TTC549 (cell line): ENCODE measurements at regions not wholly inside any gene's neighbourhood (a gene's known extent, or its start where the extent isn't known, plus 50 kb on each side); places are given as distances from the start of the nearest gene placed in this dataset.

Source experiments
- FAIRE-seq: peaks from 2 replicates; lab custom pipeline; 2012; peaks lifted over from hg19 to GRCh38; lab: Jason Lieb, UNC

DNA sequence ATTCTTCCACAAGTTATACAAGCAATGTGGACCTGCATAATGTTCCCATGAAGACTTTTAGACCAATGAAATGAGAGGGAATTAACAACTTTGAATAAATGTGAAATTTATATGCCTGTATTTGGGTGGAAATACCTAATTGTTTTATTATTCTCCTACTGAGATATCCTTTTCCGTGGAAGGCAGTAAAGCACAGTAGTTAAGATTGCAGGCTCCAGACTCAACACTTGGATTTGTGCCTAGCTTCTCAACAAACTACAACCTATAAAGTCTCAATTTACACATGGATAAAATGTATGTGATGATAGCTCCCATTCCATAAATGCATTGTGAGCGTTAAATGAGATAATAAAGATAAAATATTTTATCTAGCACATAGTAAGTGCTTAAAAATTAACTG lies 857.8 kb downstream of the CENPC start:
- FAIRE-seq = no peak

DNA sequence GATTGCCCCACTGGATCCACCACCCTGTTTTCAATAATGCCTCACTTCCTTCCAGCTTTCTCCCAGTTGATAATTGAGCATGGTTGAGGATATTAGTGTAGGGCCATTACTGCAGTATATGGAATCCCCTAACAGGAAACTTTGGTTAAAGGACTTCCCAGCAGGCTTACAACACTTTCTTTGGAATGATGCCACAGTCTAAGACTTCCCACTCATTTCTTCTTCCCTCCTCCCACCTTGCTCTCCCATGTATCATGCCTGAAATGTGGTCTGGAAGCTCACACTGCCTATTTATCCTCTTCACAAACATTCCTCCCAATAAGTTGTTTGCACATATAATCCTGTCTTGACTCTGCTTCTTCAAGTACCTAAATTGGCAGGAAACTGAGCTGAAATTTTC lies 863.3 kb downstream of the CENPC start:
- no peak for FAIRE-seq

- FAIRE-seq = no peak
These were observed 878.1 kb downstream of the CENPC start for GRCh38 chr4:66667249-66667648.

DNA sequence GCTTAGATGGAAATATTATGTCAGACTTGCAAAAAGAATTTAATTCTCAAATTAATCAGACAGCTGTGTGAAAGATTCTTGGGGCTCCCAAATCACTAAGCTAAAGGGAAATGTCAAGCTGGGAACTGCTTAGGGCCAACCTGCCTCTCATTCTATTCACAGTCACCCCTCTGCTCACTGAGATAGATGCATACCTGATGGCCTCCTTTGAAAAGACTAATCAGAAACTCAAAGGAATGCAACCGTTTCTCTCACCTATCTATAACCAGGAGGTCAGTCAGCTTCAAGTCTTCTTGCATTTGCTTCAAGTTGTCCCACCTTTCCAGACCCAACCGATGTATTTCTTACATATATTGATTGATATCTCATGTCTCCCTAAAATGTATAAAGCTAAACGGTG lies 882.7 kb downstream of the CENPC start:
- no peak for FAIRE-seq

DNA sequence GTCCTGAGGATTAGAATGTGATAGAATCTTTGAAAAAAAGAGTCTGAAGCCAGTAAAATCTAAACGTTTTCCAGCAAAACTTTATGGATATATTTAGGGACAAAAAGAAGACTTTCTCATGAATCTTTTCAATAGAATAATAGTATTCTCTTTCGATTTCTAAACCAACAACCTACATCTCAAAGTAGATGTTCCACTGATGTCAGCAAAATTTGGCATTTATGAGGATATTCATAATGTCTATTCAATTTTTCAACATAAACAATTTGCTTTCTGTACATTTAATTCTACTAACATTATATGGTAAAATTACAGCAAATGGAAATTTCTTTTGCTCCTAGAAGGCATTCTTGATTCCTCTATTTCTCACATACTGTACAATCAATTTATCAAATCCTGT lies 886.5 kb downstream of the CENPC start:
- FAIRE-seq = no peak

- FAIRE-seq = no peak
These were observed 889.8 kb downstream of the CENPC start for GRCh38 chr4:66655505-66655904.

- no peak for FAIRE-seq
These were observed 891.4 kb downstream of the CENPC start for GRCh38 chr4:66653937-66654336.

DNA sequence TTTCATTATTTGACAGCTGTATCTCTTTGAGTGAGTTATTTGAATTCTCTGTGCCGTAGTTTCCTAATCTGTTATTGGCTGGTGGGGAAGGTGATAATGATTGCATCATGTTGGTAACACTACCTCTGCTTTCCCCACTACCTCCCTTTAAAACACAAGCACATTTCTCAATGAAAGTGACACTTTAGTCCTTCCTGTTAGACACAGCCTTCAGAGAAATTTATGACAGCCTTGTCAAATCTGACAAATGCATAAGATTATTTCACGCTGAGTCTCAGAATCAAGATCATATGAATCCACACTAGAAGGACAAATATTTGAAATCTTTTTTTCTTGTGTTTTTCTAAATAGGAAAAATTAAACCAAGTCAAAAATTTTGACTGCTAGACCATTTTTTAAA lies 896.1 kb downstream of the CENPC start:
- no peak for FAIRE-seq

DNA sequence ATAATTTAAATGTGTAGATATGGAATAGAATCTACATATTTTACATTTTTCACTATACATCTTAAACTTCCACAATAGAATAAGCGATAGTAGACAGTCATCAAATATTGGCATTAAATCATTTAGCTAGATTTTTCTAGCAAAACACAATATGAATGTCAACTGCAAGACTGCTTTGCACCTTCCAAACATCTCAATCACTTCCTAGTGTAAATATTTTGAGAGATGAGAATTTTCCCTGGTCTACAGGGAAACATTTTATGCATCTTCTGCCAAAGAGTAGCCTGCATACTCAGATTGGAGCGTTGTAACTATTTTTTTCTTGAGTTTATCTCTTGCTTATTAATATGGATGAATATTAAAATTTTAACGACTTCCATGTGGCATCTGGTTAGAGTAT lies 897.4 kb downstream of the CENPC start:
- no peak for FAIRE-seq

GRCh38 chr4:66647476-66647875 lies 897.8 kb downstream of the CENPC start:
- FAIRE-seq = no peak

DNA sequence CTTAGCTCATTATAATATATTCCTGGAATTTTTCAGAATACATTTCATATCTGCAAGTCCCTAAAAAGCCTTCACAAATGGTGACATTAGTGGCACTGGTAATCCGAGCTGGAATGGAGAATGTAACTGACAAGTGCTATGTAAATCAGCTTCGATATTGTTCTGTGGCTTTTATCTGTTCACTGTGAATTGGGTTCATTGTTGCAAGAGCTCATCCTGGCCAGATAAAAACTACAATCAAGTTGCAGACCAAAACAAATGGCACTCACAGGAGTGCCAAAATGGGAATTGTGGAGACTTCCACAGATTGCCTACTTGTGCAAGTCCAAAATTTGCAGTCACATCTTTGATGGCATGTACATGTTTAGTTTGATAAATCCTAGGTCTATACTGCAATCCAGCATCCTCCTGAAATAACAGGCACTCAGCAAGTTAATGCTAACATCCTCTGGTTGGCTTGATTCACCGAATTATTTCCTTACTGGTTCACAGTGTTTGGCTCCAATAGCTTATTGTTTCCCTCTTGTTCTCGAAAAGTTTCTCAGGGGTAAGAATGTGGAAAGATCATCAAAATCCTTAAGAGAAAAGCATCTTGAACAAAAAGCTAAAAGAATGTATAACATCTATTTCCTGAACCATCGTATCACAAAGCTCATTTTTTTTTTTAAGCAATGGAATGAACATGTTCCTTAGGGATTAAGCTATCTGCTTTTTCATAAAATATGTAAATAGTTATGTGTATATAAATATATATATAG lies 904.9 kb downstream of the CENPC start:
- FAIRE-seq = no peak

GRCh38 chr4:66639361-66639760 lies 905.9 kb downstream of the CENPC start:
- no peak for FAIRE-seq

- no peak for FAIRE-seq
These were observed 909.0 kb downstream of the CENPC start for GRCh38 chr4:66636349-66636748.

DNA sequence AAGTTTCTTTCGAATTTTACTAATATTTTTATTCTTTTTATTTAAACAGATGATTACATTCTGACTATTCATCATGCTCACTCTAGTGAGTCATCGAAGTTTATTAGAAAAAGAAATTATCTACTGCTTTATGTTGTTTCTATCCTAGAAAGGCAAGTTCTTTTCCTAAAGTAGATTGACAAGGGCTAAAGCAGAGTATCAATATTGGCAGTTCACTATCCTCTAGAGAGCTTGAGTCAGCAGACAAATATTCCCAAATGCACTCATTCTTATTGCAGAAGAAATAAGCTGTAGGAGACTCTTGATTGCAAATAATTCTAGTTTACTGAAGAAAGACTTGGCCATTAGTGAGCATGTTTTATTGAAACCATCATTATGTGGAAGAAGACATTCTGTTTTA lies 911.8 kb downstream of the CENPC start:
- FAIRE-seq = no peak

GRCh38 chr4:66629927-66630326 lies 915.4 kb downstream of the CENPC start:
- no peak for FAIRE-seq

GRCh38 chr4:66628146-66628545 lies 917.2 kb downstream of the CENPC start:
- FAIRE-seq = no peak

- FAIRE-seq = no peak
These were observed 919.8 kb downstream of the CENPC start for GRCh38 chr4:66625480-66625879.

DNA sequence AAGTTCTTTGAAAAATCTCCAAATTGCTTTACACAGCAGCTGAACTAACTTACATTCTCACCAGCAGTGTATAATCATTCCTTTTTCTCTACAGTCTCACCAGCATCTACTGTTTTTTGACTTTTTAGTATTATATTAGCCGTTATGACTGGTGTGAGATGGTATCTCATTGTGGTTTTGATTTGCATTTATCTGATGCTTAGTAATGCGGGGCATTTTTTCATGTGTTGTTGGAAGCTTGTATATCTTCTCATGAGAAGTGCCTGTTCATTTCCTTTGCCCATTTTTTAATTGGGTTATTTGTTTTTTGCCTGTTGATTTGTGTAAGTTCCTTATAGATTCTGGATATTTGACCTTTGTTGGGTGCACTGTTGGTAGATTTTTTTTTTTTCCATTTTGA lies 931.7 kb downstream of the CENPC start:
- FAIRE-seq = no peak

GRCh38 chr4:66609014-66609413 lies 936.3 kb downstream of the CENPC start:
- no peak for FAIRE-seq

DNA sequence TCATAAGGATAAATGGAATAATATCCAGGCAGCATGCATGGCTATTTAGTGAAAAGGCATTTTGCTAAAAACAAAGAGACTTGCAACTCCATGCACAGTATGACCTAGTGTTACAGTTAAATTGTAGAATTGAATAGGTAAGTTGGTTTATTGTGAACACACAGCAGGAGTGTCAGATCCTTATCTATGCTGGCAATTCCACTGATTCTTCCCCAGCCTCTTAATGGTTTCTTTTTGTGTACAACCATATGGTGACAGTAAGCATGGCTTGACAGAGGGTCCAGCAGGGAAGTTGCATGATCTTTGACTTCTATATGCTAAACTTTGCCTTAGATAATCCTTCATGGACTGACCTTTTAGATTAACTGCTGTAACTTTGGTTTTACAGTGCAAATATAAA lies 936.6 kb upstream of the EPHA5 start:
- FAIRE-seq = no peak

DNA sequence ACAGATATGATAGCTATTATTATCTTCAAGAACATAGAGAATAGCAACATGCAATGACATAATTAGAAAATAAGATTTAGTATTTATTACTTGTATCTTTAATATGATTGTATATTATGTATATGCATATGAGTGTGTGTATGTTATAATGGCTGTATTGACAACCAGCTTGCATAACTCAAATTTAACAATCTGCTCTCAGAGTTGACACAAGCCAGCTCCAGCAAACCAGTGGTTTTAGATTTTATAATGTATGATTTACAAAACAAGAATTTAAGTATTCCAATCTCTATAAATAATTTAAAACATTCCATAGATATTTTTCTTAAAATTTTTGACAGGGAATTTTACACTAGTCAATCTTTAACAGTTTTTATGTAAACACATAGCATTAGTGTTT lies 935.9 kb upstream of the EPHA5 start:
- FAIRE-seq = no peak

- no peak for FAIRE-seq
These were observed 933.9 kb upstream of the EPHA5 start for GRCh38 chr4:66604192-66604591.

DNA sequence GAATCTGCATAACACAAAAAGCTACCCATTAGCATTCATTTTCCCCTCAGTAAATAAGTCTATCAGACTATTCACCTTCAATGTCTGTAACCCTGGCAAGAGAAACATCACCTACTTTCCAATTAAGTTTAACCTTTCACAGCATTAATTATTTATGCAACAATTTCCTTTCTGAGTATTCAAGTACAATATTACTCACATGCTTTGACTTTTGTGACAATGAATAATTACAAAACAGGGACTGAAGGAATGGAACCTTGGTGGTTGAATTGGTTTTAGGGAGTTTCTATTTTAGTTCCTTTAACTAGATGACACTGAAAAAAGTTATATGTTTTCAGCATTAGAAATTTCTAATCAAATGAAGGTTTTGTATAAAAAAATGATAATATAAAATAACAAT lies 932.3 kb upstream of the EPHA5 start:
- no peak for FAIRE-seq

DNA sequence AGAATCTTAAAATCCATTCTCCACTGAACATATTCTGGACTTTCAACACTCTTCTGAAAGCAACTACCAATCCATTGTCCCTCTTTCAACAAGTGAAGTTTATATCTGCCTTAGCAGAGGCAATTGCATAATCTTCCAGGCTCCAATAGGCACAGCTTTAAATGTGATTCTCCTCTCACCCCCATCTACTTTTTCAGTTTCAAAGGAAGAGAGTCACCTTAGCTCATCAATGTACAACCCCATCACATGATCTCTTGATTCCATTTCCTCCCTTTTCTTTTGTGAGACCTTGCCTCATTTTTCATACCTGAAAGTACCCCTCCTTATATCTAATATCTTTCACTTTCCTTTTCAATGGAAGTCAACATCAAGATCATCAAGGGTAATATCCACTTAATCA lies 921.7 kb upstream of the EPHA5 start:
- FAIRE-seq = no peak
